GM21528 (cell line): ENCODE measurements at regions not wholly inside any gene's neighbourhood (a gene's known extent, or its start where the extent isn't known, plus 50 kb on each side); places are given as distances from the start of the nearest gene placed in this dataset.
A peak's percentile ranks its signal among the peaks of the same experiment; 100 is the strongest.
"Not testable (repeated sequence)": the region's sequence is repeated elsewhere in the genome, so short reads cannot be mapped to it uniquely, and the experiment has no call there.

Experiments
- ATAC-seq: cut with Tn5 transposase; IDR thresholded peaks from one replicate; pipeline ENCODE4 v1.9.1; 2021; ENCODE audit warnings: mild to moderate bottlenecking, moderate library complexity; ENCODE audit not compliant: unreplicated experiment, low FRiP score

DNA sequence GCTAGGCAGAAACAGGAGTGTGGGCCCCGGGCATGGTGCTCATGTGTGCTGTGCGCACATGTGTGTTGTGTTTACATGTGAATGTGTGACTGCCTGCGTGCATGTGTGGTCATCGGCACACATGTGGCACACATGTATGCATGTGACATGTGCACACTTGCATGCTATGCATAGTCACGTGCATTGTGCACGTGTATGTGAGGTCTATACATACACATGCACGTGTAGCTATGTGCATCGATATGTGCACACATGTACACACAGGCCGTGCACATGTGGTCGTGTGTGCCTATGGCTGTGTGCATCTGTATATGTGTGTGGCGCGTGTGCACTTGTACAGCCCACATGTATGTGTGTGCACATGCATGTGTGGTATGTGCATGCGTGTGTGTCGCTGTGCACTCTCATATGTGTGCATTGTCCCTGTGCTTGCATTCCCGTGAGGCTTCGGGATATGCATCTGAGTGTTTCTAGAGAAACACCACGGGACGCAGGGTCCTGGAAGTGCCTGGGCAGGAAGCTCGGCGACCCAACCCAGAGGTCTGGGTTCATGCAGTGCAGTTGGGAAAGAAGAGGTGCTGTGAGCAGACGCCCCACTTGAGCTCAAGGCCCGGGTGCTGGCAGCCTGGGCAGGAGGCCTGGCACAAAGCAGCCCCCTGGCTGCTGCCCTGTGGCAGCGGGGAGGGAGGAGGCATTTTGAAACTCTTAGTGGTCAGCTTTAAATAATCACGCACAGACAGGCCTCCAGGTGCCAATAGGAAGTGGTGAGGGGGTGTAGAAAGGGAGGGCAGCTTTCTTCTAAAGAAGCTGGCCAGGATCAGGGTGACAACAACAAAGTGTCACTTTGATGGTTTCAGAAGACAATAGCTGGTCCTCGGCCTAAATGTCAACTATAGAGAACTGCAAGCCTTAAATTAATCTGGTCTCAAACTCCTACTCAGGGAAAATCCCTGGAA is 410.0 kb upstream of the MGMT start:
- ATAC-seq: no peak

DNA sequence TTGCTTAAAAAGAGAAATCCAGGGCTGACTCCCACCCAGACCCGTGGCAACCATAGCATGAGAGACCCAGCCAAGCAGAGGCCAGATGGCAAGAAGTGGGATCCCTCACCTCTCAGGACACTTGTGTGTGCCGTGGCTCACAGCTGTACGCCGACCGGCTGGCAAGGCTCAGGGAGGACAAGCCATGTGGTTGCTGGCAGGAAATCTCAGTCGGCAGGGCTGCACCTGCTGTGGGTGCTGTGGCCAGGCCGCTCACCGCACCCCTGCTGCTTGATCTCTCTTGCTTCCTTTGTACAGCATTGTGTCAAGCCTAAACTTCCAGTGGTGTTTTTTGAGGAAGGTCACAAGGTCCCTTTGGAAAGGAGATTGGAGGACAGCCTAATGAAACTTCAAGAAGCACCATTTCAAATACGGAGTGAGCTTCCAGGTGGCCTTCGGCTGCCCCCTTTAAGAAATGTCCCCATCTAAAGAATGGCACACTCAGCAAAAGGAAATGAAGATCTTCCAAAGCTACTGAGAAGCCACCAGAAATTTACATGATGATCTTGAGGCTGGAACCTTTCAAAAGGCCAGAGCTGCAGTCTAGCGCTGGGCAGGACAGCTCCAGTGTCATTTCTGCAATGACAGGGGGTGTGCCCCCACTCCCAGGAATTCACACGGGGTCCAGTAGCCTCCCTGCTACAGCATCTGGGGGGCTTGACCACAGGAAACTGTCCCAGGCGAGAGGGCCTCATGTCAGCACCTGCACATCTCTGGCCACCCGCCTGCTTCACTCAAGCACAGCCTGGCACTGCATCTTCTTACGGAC is 409.0 kb upstream of the MGMT start:
- peak; percentile 85 for ATAC-seq

DNA sequence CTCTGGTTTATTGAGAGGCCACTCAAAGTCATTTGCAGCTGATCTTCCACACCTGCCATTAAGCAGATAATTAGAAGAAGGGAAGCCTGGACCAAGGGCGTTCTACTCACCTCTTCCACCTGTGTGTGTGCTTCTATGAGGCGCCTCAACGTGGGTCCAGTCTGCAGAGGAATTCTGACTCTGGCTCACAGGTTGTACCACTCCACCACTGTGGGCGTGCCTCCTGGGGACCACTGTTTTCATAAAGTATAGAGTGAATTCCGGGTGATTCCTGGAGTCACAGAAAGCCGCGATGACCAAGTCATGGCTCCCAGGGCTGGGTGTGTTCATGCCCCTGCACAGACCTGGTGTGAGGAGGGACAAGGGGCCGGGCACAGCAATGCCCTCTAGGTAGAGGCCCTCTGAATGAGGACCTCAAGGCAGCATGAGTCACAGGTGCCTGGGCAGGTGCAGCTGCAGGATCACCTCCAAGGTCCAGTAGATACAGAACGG is 408.3 kb upstream of the MGMT start:
- ATAC-seq: no peak

DNA sequence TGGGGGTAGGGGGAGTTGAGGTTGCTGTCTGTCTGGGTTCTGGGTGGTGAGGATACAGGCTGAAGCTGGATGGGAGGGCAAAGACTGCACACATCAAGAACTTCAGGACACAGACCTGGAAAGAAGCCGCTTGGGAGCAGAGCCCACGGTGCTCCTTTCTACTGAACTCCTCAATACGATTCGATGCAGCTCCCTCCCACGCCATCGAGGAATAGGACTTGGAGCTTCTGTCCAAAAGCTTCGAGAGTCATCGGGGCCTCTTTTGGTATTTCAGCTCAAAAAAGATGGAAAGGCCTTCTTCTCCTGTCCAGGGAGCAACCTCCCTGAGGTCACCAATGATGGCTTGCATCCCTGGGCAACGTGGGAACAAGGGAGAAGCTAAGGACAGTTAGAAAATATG is 407.1 kb upstream of the MGMT start:
- ATAC-seq: no peak

DNA sequence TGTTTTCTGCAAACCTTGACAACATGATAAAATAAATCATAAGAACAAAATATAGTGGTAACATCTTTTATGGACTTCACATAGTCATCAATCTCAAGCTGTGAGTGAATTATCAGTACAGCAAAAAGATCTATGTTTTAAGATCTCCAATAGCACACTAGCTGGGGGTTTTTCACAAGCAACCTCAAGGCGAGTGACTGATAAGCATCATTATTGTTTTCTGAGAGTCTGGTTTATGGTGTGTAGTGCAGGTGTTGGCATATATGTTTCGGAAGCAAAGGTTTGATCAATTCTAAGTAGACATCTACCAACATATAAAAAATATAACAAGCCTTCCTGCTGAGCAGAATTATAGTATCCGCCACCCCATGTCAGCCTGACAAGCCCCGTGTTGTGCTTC is 403.8 kb upstream of the MGMT start:
- ATAC-seq: no peak

DNA sequence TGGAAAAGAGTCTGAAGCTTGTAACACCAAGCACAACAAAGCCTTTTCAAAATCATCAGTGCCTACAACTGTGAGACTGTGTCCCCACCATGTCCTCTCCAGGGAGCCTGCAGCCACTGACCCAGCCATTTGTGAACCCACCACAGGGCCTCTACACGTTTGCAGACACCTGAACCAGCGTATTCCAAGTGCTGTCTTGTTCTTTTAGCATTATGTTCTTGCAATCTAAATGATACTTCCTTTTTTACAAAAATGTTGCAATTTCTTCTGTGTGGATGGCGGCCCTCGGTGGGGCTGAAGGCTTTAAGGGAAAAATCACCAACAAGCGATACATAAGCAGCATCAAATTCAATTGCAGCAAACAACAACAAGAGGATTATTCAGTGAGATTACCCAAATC is 403.2 kb upstream of the MGMT start:
- no peak for ATAC-seq

DNA sequence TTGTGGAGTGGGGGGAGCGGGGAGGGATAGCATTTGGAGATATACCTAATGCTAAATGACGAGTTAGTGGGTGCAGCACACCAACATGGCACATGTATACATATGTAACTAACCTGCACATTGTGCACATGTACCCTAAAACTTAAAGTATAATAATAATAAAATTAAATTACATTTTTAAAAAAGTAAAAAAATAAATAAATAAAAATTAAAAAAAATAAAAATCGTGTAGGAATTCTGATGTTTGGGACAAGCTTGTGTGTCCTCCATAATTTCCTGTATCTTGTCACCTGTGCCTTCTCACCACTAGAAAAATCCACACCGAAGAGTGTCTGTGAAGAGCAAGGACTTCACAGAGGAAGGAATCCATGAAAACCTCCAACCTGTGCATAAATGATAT is 400.5 kb upstream of the MGMT start:
- ATAC-seq: not testable (repeated sequence)

DNA sequence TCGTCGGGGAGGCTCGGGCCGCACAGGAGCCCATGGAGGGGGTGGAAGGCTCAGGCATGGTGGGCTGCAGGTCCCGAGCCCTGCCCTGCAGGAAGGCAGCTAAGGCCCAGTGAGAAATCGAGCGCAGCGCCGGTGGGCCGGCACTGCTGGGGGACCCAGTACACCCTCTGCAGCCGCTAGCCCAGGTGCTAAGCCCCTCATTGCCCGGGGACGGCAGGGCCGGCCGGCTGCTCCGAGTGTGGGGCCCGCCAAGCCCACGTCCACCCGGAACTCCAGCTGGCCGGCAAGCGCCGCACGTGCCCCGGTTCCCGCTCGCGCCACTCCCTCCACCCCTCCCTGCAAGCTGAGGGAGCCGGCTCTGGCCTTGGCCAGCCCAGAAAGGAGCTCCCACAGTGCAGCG is 395.6 kb upstream of the MGMT start:
- ATAC-seq: not testable (repeated sequence)

DNA sequence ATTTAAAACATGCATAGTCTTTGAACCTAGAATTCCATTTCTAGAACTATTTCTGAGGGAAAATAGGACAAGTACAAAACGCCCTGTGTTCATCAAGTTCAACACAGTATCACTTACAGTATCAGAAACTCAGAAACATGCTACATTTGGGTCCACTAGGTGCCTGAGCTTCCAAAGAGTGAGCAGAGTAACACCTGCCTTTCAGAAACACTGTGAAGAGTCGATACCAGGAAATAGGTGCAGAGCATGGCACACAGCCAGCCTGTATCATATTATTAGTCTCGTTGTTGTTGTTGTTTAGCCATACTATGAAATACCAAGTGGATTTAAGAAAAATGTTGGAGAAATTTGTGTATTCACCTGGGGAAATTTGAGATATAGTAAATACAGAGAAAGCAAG is 392.1 kb upstream of the MGMT start:
- no peak for ATAC-seq

DNA sequence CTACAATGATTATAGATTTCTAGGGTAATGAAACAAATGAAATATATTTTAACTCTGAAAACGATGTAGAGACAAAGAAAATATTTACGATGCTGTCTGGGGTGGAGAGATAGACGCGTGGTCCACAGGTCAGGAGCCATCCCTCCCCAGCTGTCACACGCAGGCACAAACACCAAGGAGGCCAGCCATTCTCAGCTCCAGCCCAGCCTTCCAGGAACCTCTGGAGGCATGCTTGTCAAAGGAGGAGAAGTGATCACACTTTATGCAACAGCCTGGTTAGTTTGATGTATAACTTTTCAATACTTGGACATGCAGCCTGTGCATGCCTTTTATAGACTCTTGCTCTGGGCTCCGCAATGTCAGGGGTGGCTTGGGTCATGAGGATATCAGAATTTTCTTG is 391.5 kb upstream of the MGMT start:
- no peak for ATAC-seq

DNA sequence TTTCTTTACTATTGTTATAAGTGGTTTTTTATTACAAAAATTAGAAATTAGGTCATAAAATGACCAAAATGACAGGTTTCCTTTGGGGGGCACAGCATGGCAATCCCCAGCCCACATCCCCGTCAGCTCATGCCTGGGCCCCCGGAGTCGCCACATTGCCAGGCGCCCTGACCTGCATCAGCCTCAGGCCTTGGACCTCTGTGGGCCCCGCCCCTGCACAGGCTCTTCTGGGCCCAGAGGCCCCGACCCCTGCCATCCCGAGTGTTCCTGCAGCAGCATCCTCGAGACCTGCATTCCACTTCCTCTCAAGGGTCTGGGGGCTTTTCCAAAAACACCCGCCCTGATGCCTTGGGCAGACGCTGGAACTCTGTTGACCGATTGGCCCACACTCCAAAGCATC is 391.1 kb upstream of the MGMT start:
- no peak for ATAC-seq

DNA sequence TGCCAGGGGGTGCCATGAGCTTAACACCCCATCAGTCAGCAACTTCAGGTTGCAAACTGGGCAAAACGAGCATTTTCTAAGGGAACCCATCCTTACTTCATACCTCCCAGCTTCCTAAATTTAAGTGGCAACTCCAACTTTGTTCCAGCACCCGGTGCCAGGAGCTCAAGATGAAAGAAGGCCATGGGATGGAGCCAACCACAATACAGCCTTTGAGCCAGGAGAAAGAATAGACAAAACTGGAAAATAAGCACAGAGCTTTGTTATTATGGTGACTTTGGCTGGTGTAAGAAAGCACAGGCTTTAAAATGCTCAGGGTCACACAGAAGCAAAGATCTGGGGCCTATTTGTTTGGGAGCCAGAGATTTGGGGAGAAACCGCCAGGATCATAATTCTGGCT is 388.7 kb upstream of the MGMT start:
- no peak for ATAC-seq

DNA sequence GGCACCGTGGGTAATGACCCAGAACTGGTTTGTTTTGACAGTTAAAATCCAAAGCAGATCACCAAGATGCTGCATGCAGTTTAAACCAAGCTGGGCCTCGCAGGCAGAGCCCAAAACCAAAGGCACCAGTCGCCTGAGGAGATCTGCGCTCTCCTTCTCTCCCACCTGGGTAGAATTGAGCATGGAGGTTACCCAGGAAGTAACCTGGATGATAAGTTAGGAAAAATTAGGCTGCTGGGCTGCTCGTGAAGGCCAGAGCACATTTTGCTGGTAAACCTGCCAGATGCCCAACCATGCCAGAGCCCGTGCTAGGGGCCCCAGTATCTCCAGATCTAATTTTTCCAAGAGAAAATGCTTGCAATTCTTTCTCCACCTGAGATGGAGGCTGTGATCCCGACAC is 388.3 kb upstream of the MGMT start:
- ATAC-seq: no peak

DNA sequence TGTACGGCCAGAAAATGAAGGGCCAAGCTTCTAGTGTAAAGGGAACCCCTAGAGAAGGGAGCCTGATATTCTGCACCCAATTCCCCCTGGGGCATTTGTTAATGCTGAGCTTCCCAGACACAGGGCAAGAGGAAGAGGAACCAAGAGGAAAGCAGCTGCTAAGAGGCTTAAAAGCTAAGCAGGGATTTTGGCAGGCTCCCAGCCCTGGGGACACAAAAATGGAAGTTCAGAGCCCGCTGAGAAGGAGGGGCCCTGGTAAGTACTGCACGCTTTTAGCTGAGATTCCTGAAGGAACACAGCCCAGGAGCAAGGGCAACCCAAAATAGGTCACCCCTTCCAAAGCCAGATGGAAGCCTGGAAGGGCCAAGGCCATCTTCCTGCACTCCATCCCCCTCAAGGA is 387.3 kb upstream of the MGMT start:
- no peak for ATAC-seq

DNA sequence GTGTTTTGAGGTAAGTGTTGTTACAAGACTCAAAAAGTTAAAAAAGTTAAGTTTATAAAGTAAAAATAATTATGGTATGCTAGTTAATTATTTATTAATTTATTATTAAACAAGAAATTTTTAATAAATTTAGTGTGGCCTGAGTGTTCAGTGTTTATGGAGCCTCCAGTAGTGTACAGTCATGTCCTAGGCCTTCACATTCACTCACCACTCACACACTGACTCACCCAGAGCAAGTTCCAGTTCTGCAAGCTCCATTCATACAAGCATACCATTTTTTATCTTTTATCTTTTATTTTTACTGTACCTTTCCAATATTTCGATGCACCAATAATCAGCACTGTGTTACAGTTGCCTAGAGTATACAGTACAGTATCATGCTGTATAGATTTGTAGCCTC is 381.2 kb upstream of the MGMT start:
- no peak for ATAC-seq

DNA sequence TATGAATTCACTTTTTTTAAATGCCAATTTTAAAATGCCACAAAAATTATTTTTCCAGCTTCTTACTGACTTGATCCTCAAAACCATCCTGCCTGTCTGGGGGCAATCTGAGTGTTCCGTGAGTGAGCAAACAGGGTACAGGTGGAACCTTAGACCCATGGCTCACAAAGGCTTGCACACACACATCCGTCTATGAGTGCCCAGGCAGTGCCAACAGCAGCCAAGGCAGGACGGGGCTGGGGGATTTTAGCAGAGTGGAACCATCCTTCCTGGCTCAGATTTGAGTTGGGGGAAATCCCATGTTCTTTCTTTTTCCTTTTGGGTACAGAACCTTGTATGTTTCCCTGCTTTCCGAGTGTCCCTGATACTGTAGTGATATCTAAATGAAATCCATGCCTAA is 377.7 kb upstream of the MGMT start:
- no peak for ATAC-seq

DNA sequence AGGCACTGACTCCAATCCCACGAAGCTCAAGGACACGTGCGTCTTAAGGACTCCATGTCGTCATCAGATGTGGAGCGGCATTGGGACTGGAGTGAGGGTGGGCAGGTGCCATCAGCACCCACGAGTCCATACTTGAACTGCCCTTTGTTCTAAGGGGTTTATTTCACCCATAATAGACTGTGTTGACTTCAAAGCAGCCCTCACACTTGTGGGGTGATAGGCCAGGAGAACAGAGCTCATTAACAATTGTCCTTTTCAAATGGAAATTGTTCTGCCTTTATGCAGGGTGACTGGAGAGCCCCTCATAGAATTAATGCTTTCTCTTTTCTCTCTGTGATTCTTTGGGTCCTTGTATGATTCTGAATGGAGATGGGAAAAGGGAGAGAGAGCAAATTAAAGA is 376.9 kb upstream of the MGMT start:
- no peak for ATAC-seq

DNA sequence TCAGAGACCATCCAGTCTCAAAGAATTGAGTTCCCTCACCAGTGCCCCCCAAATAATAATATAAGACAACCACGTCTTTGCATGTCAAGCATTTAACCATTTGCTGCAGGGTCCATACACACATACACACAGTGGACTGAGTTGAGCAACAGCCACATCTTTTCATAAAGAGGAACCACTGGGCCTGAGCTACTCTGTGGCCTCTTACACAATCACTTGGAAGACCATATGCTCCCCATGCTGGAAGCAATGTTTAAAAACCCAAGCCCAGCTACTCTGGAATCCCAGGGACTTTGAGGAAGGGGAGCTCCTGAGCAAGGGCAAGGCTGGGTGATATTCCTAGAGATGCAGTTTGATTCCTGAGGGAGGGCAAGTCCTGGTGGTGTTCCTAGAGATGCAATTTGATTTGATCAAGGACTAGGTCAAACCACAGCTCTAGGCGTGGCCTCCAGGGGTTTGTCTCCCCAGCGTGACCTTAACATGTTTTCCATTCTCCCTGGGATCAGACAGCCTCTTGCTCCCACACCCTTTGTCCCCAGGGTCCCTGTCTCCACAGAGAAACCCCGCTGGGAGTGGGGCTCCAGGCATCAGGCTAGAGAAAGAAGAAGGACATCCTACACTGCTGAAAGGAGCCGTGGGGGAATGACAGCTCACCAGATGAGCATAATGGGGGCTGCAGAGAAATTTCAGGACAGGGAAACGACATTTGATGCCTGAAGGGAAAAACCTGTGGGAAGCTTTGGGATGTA is 376.2 kb upstream of the MGMT start:
- ATAC-seq: no peak

DNA sequence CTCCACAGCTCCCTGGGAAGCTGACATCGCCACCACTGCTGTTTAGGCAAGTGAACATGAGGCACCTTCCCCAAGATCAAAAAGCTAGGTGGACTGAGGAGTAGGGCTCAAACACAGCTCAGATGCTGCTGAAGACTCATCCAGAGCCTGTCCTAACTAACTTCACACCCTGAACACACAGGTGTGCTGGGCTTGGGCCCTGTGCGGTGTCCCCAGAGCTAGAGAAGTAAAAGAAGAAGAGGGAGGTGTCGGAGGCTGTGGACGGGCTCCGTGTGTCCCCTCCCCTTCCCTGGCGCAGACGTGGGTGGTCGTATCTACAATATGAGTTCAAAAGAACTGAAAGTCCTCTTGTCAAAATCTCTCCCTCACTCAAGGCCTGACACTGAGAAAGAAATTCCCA is 373.4 kb upstream of the MGMT start:
- ATAC-seq: no peak

DNA sequence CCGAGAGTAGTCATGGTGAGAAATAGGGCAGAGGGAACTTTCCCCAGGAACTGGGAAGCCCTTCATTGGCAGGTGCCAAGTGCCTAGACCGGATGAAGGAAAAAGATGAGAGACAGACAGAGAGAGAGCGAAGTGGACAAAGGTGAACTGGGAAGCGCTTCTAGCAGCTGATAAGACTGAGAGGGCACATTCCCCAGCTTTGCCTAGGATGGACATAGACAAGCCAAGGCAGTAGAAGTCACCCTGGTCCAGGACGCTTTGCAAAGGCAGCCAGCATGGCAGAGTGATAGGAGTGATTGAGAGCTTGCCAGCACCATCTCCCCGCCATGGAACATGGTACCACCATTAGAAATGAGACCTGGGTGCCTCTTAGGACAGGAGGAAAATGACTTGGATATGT is 372.8 kb upstream of the MGMT start:
- ATAC-seq: no peak

DNA sequence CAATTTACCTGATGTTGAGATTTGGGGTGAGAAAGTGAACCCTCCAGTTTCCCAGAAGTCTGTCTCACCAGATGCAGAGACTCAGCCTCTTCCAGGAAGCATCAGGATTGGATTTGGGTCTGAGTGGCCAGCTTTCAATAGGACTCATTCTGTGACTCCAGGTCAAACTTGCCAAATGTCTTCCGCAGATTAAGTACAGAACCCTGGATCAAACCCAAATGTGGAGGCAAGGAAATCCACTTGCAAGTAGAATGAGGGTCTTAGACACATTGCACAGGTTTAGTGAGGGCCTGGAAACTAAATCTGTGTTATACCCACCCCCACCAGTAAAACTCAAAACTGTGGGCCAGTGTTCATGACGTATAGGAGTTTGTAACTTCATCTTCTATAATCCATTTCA is 372.2 kb upstream of the MGMT start:
- ATAC-seq: no peak
